ENCODE measurements at regions not wholly inside any gene's neighbourhood (a gene's known extent, or its start where the extent isn't known, plus 50 kb on each side); places are given as distances from the start of the nearest gene placed in this dataset.

DNA sequence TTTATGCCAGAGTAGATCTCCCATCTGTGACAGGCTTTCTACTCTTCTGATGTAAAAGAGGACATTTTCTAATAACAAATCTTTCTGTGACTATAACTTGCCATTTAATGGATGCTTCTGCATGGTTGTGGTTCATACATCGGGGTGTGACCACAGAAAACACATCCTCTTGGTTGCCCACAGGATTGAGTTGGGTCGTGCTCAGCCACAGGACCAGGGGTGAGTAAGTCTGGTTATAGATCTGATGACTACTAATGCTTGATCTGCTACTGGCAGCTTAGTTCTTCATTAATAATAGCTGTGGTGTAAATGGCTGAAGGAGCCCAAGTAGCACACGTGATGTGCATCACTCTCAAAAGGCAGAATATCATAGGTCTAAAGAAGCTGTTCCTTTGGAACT is 328.2 kb downstream of the RWDD3 start:
- CTCF ChIA-PET = no interaction called here
- H3K4me3 Mint-ChIP-seq = no peak overlapping the region
- H3K27me3 Mint-ChIP-seq = no peaks in the 10 kb centered on the region
- no peaks in the 10 kb centered on the region for H3K4me1 Mint-ChIP-seq
- H3K9me3 Mint-ChIP-seq = peaks cover 15% of the 10 kb centered on the region
- no peaks in the 10 kb centered on the region for H3K36me3 Mint-ChIP-seq (ENCODE audit: low read depth)
- no peak overlapping the region for H3K27ac Mint-ChIP-seq
- DNase-seq = no peak
- POLR2A ChIA-PET = no interaction called here

DNA sequence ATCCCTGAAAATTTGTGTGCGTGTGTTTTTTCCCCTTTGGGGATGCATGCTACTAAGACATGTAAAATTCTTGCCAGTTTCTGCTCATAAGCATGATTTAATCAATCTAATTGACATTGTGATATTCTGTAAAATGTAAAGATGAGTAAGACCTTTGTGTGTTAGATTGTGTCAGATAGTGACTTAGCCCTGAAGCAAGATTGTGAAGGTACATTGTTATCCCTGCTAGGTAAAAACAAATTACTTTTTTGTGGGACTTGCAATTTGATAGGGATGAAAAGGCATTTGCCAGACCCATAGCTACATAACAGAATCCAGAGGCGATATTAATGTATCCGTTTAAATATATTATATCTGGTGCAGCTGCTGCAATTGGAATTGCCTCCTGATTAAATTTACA is 338.0 kb downstream of the RWDD3 start:
- Mint-ChIP-seq H3K4me3 (no peak overlapping the region), H3K27me3 (no peaks in the 10 kb centered on the region), H3K9me3 (peaks cover 2% of the 10 kb centered on the region), H3K4me1 (no peaks in the 10 kb centered on the region), H3K27ac (no peak overlapping the region), H3K36me3 (ENCODE audit: low read depth) (no peaks in the 10 kb centered on the region)
- ChIA-PET CTCF (interaction anchor here (1.1 kb wide), 1 partner anchor 8 kb away, joined by 3 read pairs; no protein-coding TSS in a partner anchor), POLR2A (no interaction called here)
- DNase-seq = no peak

DNA sequence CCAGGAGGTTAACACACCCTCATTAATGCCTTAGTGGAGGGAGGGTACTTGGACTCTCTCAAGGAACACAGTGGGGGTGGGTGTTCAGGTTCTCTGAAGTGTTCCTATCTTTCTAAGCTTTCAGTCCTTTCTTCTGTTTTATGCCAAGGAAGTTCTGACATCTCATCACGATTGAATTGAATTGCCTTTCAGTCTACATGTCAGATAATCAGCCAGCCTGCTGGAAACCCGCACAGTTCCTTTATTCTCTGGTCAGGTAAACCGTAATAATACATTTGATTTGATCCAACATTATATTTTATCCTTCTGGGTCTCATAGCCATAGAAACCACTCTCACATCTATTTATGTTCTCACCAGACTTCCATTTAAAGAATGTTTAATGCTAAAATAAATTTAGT is 339.0 kb downstream of the RWDD3 start:
- ChIA-PET POLR2A (no interaction called here), CTCF (no interaction called here)
- Mint-ChIP-seq H3K4me3 (no peak overlapping the region), H3K4me1 (no peaks in the 10 kb centered on the region), H3K27ac (no peak overlapping the region), H3K27me3 (no peaks in the 10 kb centered on the region), H3K9me3 (peaks cover 2% of the 10 kb centered on the region), H3K36me3 (ENCODE audit: low read depth) (no peaks in the 10 kb centered on the region)
- DNase-seq = no peak

DNA sequence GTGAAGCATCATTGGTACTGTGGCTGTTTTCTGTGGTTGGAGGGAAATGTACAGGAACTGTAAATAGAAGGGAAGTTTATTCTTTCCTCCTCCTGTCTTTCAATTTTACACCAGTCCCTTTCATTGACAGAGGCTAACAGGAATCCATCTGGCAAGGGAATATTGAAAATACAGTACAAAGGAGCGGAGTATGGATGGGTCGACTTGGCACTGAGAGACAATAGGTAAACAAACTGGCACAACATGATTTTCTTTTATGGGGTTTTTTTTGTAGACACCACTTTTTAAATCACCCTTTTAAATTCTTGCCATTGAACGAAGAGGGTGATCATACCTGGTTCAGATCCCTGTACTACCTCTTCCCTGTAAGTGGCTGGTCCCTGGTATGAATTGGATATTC is 341.3 kb downstream of the RWDD3 start:
- POLR2A ChIA-PET = no interaction called here
- DNase-seq = no peak
- Mint-ChIP-seq H3K9me3 (no peaks in the 10 kb centered on the region), H3K27ac (no peak overlapping the region), H3K4me3 (no peak overlapping the region), H3K4me1 (no peaks in the 10 kb centered on the region), H3K27me3 (no peaks in the 10 kb centered on the region), H3K36me3 (ENCODE audit: low read depth) (no peaks in the 10 kb centered on the region)
- CTCF ChIA-PET = no interaction called here

DNA sequence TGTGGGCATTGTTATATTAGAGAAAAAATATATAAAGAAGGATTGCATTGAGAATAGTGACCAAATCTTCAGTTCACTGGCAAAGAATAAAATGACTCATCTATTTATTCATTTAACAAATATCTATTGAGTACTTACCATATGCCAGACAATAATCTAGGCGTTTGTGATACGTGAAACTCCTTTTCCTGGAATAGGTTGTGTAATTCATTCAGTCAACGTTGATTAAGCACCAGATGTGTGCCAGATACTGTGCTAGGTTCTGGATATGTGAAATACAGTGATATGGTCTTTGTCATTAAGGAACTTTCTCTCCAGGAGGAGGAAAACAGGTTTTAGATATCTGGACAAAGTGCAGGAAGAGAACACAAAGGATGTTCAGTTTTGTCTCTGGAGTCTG is 344.5 kb downstream of the RWDD3 start:
- CTCF ChIA-PET = no interaction called here
- POLR2A ChIA-PET = no interaction called here
- no peaks in the 10 kb centered on the region for H3K36me3 Mint-ChIP-seq (ENCODE audit: low read depth)
- no peak for DNase-seq
- H3K27me3 Mint-ChIP-seq = no peaks in the 10 kb centered on the region
- no peaks in the 10 kb centered on the region for H3K4me1 Mint-ChIP-seq
- peaks cover 7% of the 10 kb centered on the region for H3K9me3 Mint-ChIP-seq
- no peak overlapping the region for H3K27ac Mint-ChIP-seq
- H3K4me3 Mint-ChIP-seq = no peak overlapping the region

DNA sequence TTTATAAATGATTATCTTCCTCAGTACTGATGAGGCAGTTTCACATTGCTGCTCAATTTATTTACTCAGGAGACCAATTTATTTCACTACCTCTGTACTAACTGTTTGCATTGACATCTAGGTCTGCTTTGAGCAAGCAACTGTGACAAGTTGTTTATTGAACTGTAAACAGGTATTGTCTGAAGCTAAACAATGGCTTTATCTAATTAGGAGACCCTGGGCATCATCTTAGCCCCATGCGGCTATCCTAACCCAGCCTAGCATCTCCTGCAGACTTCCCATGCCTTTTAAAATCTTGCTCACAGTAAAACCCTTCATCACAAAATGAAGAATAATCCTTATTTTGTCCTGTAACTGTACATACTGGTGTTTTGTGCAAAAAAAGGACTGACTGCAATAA is 348.2 kb downstream of the RWDD3 start:
- H3K9me3 Mint-ChIP-seq = peaks cover 9% of the 10 kb centered on the region
- no peak overlapping the region for H3K4me3 Mint-ChIP-seq
- ChIA-PET POLR2A (no interaction called here), CTCF (interaction anchor here (0.6 kb wide), 1 partner anchor 17 kb away, joined by 3 read pairs; no protein-coding TSS in a partner anchor)
- no peaks in the 10 kb centered on the region for H3K27me3 Mint-ChIP-seq
- no peaks in the 10 kb centered on the region for H3K36me3 Mint-ChIP-seq (ENCODE audit: low read depth)
- H3K4me1 Mint-ChIP-seq = no peaks in the 10 kb centered on the region
- no peak for DNase-seq
- H3K27ac Mint-ChIP-seq = no peak overlapping the region

DNA sequence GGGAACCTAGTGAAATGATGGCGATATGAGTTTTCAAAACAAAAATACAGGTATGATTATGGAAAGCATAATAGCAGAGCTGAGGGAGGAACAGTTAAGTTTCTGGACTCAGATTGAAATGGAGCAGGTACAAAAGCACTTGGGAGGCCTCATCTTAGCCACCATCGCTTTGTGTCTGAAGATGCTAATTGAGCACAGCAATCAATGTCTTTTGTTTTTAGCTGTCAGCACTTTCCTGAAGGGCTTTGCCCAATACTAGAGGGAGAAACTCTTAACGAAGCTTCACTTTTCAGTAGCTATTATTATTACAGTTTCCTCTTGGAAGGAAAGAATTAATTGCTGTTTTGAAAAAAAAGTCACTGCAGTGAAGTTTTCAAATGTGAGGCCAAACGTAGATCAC is 348.7 kb downstream of the RWDD3 start:
- Mint-ChIP-seq H3K27ac (no peak overlapping the region), H3K4me1 (no peaks in the 10 kb centered on the region), H3K9me3 (peaks cover 9% of the 10 kb centered on the region), H3K27me3 (no peaks in the 10 kb centered on the region), H3K4me3 (no peak overlapping the region), H3K36me3 (ENCODE audit: low read depth) (no peaks in the 10 kb centered on the region)
- POLR2A ChIA-PET = no interaction called here
- CTCF ChIA-PET = no interaction called here
- DNase-seq = no peak

DNA sequence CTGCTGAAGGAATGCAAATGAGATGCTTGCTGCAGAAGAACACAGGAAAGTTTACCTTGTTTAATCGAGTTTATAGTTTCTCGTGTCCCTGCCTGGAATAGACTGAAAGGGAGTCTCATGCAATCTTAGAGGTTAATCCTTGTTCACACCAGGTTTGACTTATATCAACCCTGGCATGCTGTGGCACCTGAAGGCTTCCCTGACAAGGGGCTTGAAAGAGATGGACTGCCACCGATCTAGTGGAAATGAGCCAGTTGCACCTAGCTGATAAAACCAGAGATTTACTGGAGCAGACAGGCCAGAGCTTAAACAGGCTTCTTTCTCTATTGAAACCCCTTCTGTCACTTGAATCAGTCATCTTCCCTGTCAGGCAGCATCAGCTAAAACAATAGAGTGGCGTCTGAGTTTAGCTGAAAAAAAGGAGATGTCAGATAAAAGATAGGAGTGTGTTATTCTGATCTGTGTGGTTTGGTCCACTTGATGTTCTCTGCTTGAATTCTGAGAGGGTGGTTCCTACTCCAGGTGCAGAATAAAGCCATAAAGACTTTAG is 349.7 kb downstream of the RWDD3 start:
- ChIA-PET POLR2A (no interaction called here), CTCF (no interaction called here)
- no peak for DNase-seq
- H3K4me3 Mint-ChIP-seq = no peak overlapping the region
- no peak overlapping the region for H3K27ac Mint-ChIP-seq
- H3K27me3 Mint-ChIP-seq = no peaks in the 10 kb centered on the region
- H3K4me1 Mint-ChIP-seq = no peaks in the 10 kb centered on the region
- H3K36me3 Mint-ChIP-seq (ENCODE audit: low read depth) = no peaks in the 10 kb centered on the region
- H3K9me3 Mint-ChIP-seq = peaks cover 9% of the 10 kb centered on the region

DNA sequence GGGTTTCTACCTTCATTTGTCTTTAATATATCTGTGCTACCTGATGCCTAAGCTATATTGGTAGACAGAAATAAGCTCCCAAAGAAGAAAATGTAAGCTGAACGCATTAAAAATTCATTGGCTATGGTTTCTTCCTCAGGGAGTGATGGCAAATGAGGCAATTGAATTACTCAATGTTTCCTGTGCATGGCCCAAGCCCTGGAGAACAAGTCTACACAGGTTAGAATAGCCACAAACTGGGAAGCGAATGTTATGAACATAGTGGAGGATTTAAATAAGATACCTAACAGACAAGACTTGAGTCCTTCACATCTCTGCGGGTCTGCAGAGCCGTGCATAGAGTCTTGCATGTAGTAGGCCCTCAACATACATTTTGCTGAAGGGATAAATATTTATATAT is 350.3 kb downstream of the RWDD3 start:
- H3K27ac Mint-ChIP-seq = no peak overlapping the region
- CTCF ChIA-PET = no interaction called here

DNA sequence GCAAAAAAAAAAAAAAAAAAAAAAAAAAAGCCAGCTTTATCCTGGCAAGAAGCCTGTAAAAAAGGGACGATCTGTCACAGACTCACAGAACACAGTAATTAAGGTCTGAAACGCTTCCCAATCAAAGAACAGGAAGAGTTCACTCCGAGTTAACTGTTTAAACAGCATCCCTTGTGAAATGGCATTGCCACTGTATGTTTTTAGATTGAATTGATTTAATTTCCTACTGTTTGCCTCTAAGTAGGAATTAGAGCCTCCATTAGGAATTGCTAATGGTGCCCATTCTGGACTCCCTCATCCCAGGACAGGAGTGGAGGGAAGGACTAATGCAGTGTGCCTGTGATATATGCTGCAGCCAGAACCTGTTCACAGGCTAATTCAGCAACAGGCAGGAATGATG is 370.8 kb downstream of the RWDD3 start:
- ChIA-PET POLR2A (no interaction called here), CTCF (no interaction called here)
- H3K36me3 Mint-ChIP-seq (ENCODE audit: low read depth) = no peaks in the 10 kb centered on the region
- DNase-seq = no peak
- H3K27ac Mint-ChIP-seq = no peak overlapping the region
- H3K4me3 Mint-ChIP-seq = no peak overlapping the region
- no peaks in the 10 kb centered on the region for H3K27me3 Mint-ChIP-seq
- no peaks in the 10 kb centered on the region for H3K4me1 Mint-ChIP-seq
- H3K9me3 Mint-ChIP-seq = peaks cover 6% of the 10 kb centered on the region

More for the DNA sequence above, 350.3 kb downstream of the RWDD3 start:
- Mint-ChIP-seq H3K4me3 (no peak overlapping the region), H3K27me3 (no peaks in the 10 kb centered on the region), H3K36me3 (ENCODE audit: low read depth) (no peaks in the 10 kb centered on the region), H3K9me3 (peaks cover 9% of the 10 kb centered on the region), H3K4me1 (no peaks in the 10 kb centered on the region)
- no peak for DNase-seq
- POLR2A ChIA-PET = no interaction called here

DNA sequence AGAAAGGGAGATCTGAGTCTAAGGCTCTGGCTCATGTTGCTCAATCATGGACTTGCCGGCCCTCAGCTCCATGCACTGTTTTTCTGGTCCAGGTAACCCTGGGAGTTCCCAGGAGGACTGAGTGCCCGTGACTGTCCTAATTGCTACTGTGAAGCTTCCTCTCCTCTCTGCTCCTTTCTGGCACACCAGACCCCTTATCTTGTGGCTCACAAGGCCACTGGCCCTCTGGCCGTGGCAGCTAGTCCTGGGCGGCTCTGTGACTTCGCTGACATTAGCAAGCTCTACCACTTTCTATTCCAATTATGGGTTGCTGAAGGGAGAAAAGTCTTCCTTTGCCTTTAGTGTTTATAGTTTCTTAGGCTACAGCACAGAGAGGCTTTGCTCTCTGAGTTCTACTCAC is 380.2 kb downstream of the RWDD3 start:
- ChIA-PET CTCF (no interaction called here), POLR2A (no interaction called here)
- no peak overlapping the region for H3K27ac Mint-ChIP-seq
- H3K4me3 Mint-ChIP-seq = no peak overlapping the region
- no peaks in the 10 kb centered on the region for H3K36me3 Mint-ChIP-seq (ENCODE audit: low read depth)
- H3K27me3 Mint-ChIP-seq = no peaks in the 10 kb centered on the region
- no peak for DNase-seq
- peaks cover 2% of the 10 kb centered on the region for H3K9me3 Mint-ChIP-seq
- no peaks in the 10 kb centered on the region for H3K4me1 Mint-ChIP-seq

DNA sequence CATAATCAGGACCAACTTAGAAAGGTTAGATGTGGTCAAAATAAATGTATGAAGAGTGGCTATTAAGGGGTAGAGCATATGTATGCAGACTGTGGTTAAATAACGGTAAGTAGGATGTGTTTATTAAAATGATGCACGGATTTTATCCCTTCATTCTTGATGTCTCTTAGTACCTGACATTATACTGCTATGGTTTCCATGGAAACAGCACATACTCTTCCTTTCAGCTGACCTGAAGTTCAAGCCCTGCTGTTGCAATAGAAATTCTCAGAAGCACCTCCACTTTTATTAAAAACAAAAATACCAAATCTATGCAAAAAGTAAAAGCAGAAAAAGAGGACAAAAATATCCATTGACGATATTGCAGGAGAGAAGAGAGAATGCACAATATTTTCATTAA is 381.4 kb downstream of the RWDD3 start:
- no peak overlapping the region for H3K27ac Mint-ChIP-seq
- H3K9me3 Mint-ChIP-seq = no peaks in the 10 kb centered on the region
- H3K4me1 Mint-ChIP-seq = no peaks in the 10 kb centered on the region
- POLR2A ChIA-PET = no interaction called here
- no peak overlapping the region for H3K4me3 Mint-ChIP-seq
- H3K27me3 Mint-ChIP-seq = no peaks in the 10 kb centered on the region
- no peaks in the 10 kb centered on the region for H3K36me3 Mint-ChIP-seq (ENCODE audit: low read depth)
- CTCF ChIA-PET = no interaction called here
- DNase-seq = no peak

DNA sequence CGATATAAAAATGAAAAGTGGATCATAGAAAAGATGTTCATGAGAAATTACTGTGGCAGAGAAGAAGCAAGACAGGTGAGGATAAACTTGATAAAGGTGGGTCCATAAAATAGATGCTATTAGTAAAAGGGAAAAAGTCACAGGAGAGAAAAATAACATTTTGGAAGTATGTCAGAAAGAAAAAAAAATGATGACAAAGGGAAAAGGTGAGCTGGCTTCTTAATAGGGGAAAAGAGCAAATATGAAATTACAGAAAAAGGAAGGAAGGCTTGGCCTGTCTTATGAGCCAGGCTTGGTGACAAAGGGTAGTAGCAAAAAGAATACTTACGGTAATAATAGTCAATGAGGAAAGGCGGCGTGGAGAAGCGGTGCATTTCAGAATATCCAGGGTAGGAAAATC is 386.1 kb downstream of the RWDD3 start:
- H3K9me3 Mint-ChIP-seq = no peaks in the 10 kb centered on the region
- H3K4me3 Mint-ChIP-seq = no peak overlapping the region
- POLR2A ChIA-PET = no interaction called here

DNA sequence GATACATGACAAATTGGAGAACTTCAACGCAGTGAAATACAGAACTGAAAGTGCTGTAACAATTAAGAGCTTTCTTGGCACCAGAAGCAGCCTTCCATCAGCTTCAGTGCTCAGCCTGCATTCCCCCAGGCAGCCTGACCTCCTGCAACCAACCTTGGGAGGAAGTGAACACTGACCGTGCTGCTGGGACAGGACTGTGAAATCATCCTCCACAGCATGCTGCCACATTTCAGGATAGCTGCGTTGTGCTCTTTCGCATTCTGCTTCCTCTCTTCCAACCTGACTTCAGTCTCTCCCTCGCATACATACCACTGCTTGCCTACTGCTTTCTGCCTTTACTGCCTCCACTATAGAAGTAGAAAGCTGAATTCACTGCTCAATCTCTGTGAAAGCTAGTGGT is 388.6 kb downstream of the RWDD3 start:
- Mint-ChIP-seq H3K27ac (no peak overlapping the region), H3K4me3 (no peak overlapping the region), H3K27me3 (no peaks in the 10 kb centered on the region), H3K4me1 (no peaks in the 10 kb centered on the region), H3K9me3 (peaks cover 3% of the 10 kb centered on the region), H3K36me3 (ENCODE audit: low read depth) (no peaks in the 10 kb centered on the region)
- ChIA-PET POLR2A (no interaction called here), CTCF (no interaction called here)
- no peak for DNase-seq

More for the DNA sequence above, 386.1 kb downstream of the RWDD3 start:
- no peak for DNase-seq
- Mint-ChIP-seq H3K27me3 (no peaks in the 10 kb centered on the region), H3K27ac (no peak overlapping the region), H3K4me1 (no peaks in the 10 kb centered on the region), H3K36me3 (ENCODE audit: low read depth) (no peaks in the 10 kb centered on the region)
- CTCF ChIA-PET = no interaction called here

DNA sequence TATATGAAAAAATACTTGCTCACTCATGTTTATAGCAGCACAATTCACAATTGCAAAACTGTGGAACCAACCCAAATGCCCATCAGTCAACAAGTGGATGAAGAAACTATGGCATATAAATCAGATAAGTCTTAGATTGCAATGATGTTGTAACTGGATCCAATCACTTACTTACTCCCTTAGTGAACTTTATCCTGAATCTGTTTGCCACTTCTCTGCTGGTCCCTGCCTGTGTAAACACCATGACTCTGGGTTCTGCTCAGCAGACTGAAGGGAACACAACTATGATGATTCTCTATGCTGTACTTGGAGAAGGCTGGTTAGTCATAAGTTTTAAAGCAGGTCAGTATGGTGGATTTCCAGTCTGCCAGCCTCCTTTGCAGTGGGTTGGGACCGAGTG is 391.2 kb downstream of the RWDD3 start:
- peaks cover 7% of the 10 kb centered on the region for H3K9me3 Mint-ChIP-seq
- H3K4me1 Mint-ChIP-seq = no peaks in the 10 kb centered on the region
- no peak overlapping the region for H3K4me3 Mint-ChIP-seq

More for the DNA sequence above, 391.2 kb downstream of the RWDD3 start:
- ChIA-PET POLR2A (no interaction called here), CTCF (no interaction called here)
- H3K36me3 Mint-ChIP-seq (ENCODE audit: low read depth) = no peaks in the 10 kb centered on the region
- DNase-seq = no peak
- H3K27ac Mint-ChIP-seq = no peak overlapping the region
- no peaks in the 10 kb centered on the region for H3K27me3 Mint-ChIP-seq

Data from activated CD4-positive, alpha-beta T cell treated with anti-CD3 and anti-CD28 coated beads, Interleukin-2, amount 10 ng/mL, durations not matched to agents 7 days and 5 days (primary cell).